ENCODE measurements at regions not wholly inside any gene's neighbourhood (a gene's known extent, or its start where the extent isn't known, plus 50 kb on each side); places are given as distances from the start of the nearest gene placed in this dataset.

GRCh38 chr3:75863878-75864277 lies 78.5 kb upstream of the ZNF717 start:
- no peak for TF ChIP-seq TAF1 (IDR thresholded peaks at IDR 0.05; ENCODE audit: borderline replicate concordance, low read depth, low read length)
- TF ChIP-seq ZNF592 (IDR thresholded peaks at IDR 0.05), result no peak
- no peak for TF ChIP-seq POLR2A (IDR thresholded peaks at IDR 0.05; ENCODE audit: low read depth, low read length)
- no peak for TF ChIP-seq CTCF (IDR thresholded peaks at IDR 0.05 in 2 of 3, conservative IDR thresholded peaks at IDR 0.05 in 1 of 3; ENCODE audit: control insufficient read depth in 2 of 3, extremely low read depth in 1 of 3, insufficient read depth in 1 of 3, low read depth in 3 of 3, low read length in 3 of 3)
- TF ChIP-seq EZH2 (IDR thresholded peaks at IDR 0.05; ENCODE audit: borderline replicate concordance, control insufficient read depth, low read depth, low read length), result no peak
- TF ChIP-seq RBBP5 (conservative IDR thresholded peaks at IDR 0.05), result no peak
- TF ChIP-seq REST (IDR thresholded peaks at IDR 0.05; ENCODE audit: low read depth, low read length), result no peak
- no peak for TF ChIP-seq SIX5 (IDR thresholded peaks at IDR 0.05; ENCODE audit: low read depth, low read length, severe bottlenecking)
- no peak for TF ChIP-seq RAD21 (IDR thresholded peaks at IDR 0.05; ENCODE audit: insufficient read depth, low read depth, low read length)
- no peak for TF ChIP-seq CUX1 (IDR thresholded peaks at IDR 0.05; ENCODE audit: insufficient replicate concordance, low read depth, low read length)
- no peak for TF ChIP-seq SIN3A (IDR thresholded peaks at IDR 0.05; ENCODE audit: low read depth, low read length)
